Hepatocyte (in vitro differentiated cells): ENCODE measurements at regions not wholly inside any gene's neighbourhood (a gene's known extent, or its start where the extent isn't known, plus 50 kb on each side); places are given as distances from the start of the nearest gene placed in this dataset.

Source experiments
- DNase-seq: peaks from one replicate; pipeline ENCODE4 v3.0.0-alpha.2; 2016; ENCODE audit warnings: low spot score
- H2AFZ ChIP-seq: fragments of 200-600 bp; sonication (generic); 2 replicates; pipeline ENCODE4 v1.6.0; 2016; ENCODE audit warnings: antibody characterized with exemption, mild to moderate bottlenecking
- H3K27ac ChIP-seq: fragments of 200-600 bp; sonication (generic); 2 replicates; pipeline ENCODE4 v1.5.1; 2016; ENCODE audit warnings: mild to moderate bottlenecking
- H3K27me3 ChIP-seq: fragments of 200-600 bp; sonication (generic); 2 replicates; pipeline ENCODE4 v1.6.1; 2016
- H3K36me3 ChIP-seq: fragments of 200-600 bp; sonication (generic); replicated peaks from 2 replicates; pipeline ENCODE4 v1.5.1; 2016; ENCODE audit warnings: low read depth; ENCODE audit not compliant: insufficient read depth
- H3K4me1 ChIP-seq: fragments of 200-600 bp; sonication (generic); 2 replicates; pipeline ENCODE4 v1.5.1; 2016; ENCODE audit warnings: mild to moderate bottlenecking, moderate library complexity; ENCODE audit not compliant: insufficient read depth
- H3K4me2 ChIP-seq: fragments of 200-600 bp; sonication (generic); 2 replicates; pipeline ENCODE4 v1.6.0; 2016
- H3K4me3 ChIP-seq: fragments of 200-600 bp; sonication (generic); 2 replicates; pipeline ENCODE4 v1.5.1; 2016; ENCODE audit warnings: mild to moderate bottlenecking
- H3K79me2 ChIP-seq: fragments of 200-600 bp; sonication (generic); 2 replicates; pipeline ENCODE4 v1.6.0; 2017; ENCODE audit warnings: mild to moderate bottlenecking
- H3K9me2 ChIP-seq: fragments of 200-600 bp; sonication (generic); replicated peaks from 2 replicates; pipeline ENCODE4 v1.6.0; 2017; ENCODE audit warnings: mild to moderate bottlenecking; ENCODE audit not compliant: insufficient read depth
- H3K9me3 ChIP-seq: fragments of 200-600 bp; sonication (generic); 2 replicates; pipeline ENCODE4 v1.5.1; 2016; ENCODE audit warnings: low read depth, mild to moderate bottlenecking
- H4K20me1 ChIP-seq: fragments of 200-600 bp; sonication (generic); 2 replicates; pipeline ENCODE4 v1.6.0; 2016; ENCODE audit warnings: mild to moderate bottlenecking; ENCODE audit not compliant: insufficient read depth, poor library complexity, severe bottlenecking
- EZH2 ChIP-seq: fragments of 200-600 bp; sonication (generic); IDR thresholded peaks from 2 replicates; pipeline ENCODE4 v1.6.1; 2016; ENCODE audit warnings: antibody characterized with exemption, mild to moderate bottlenecking, borderline replicate concordance
- EZH2phosphoT487 ChIP-seq: fragments of 200-600 bp; sonication (generic); IDR thresholded peaks from one replicate; pipeline ENCODE4 v1.6.1; 2018; ENCODE audit warnings: antibody characterized with exemption, mild to moderate bottlenecking, low read depth, moderate library complexity; ENCODE audit not compliant: unreplicated experiment, severe bottlenecking
- WGBS: methylation state at CpG from one replicate; pipeline ENCODE4 v1.1.6; 2016; ENCODE audit warnings: low lambda C conversion rate; ENCODE audit errors: missing lambda C conversion rate; 5-methylcytosine and 5-hydroxymethylcytosine counted together
- TF ChIP-seq, protein P1 (sequence below): fragments of 200-600 bp; sonication (generic); IDR thresholded peaks from 2 replicates; pipeline ENCODE4 v1.5.1; 2016; ENCODE audit warnings: antibody characterized with exemption, mild to moderate bottlenecking; ENCODE audit not compliant: poor library complexity

GRCh38 chr4:136186650-136187049 is 1345.6 kb downstream of the PCDH18 start:
- no peaks in the 10 kb centered on the region for H3K36me3 ChIP-seq
- no peak overlapping the region for H3K27ac ChIP-seq
- no peaks in the 10 kb centered on the region for H3K9me3 ChIP-seq
- no peaks in the 10 kb centered on the region for H3K4me1 ChIP-seq
- H4K20me1 ChIP-seq, result no peaks in the 10 kb centered on the region
- H2AFZ ChIP-seq, result no peak overlapping the region
- H3K4me2 ChIP-seq, result no peak overlapping the region
- H3K4me3 ChIP-seq, result no peak overlapping the region
- 84% methylated on average over 2 of the region's 2 CpGs for WGBS
- no peak for DNase-seq
- H3K27me3 ChIP-seq, result no peaks in the 10 kb centered on the region
- no peaks in the 10 kb centered on the region for H3K9me2 ChIP-seq
- TF ChIP-seq, protein P1, sequence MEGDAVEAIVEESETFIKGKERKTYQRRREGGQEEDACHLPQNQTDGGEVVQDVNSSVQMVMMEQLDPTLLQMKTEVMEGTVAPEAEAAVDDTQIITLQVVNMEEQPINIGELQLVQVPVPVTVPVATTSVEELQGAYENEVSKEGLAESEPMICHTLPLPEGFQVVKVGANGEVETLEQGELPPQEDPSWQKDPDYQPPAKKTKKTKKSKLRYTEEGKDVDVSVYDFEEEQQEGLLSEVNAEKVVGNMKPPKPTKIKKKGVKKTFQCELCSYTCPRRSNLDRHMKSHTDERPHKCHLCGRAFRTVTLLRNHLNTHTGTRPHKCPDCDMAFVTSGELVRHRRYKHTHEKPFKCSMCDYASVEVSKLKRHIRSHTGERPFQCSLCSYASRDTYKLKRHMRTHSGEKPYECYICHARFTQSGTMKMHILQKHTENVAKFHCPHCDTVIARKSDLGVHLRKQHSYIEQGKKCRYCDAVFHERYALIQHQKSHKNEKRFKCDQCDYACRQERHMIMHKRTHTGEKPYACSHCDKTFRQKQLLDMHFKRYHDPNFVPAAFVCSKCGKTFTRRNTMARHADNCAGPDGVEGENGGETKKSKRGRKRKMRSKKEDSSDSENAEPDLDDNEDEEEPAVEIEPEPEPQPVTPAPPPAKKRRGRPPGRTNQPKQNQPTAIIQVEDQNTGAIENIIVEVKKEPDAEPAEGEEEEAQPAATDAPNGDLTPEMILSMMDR, result no peak
- no peak for TF ChIP-seq EZH2
- TF ChIP-seq EZH2phosphoT487, result no peak
- no peaks in the 10 kb centered on the region for H3K79me2 ChIP-seq

GRCh38 chr4:136183513-136183912 is 1348.8 kb downstream of the PCDH18 start:
- no peaks in the 10 kb centered on the region for H3K4me1 ChIP-seq
- no peak for DNase-seq
- H3K4me2 ChIP-seq, result no peak overlapping the region
- TF ChIP-seq EZH2 (no peak), EZH2phosphoT487 (no peak)
- TF ChIP-seq, protein P1, result no peak
- H3K9me2 ChIP-seq, result no peaks in the 10 kb centered on the region
- H3K27me3 ChIP-seq, result no peaks in the 10 kb centered on the region
- H3K9me3 ChIP-seq, result no peaks in the 10 kb centered on the region
- H4K20me1 ChIP-seq, result no peaks in the 10 kb centered on the region
- WGBS, result 96% methylated on average over 4 of the region's 4 CpGs
- H3K36me3 ChIP-seq, result no peaks in the 10 kb centered on the region
- H3K79me2 ChIP-seq, result no peaks in the 10 kb centered on the region
- H3K4me3 ChIP-seq, result no peak overlapping the region
- H3K27ac ChIP-seq, result no peak overlapping the region
- H2AFZ ChIP-seq, result no peak overlapping the region

DNA sequence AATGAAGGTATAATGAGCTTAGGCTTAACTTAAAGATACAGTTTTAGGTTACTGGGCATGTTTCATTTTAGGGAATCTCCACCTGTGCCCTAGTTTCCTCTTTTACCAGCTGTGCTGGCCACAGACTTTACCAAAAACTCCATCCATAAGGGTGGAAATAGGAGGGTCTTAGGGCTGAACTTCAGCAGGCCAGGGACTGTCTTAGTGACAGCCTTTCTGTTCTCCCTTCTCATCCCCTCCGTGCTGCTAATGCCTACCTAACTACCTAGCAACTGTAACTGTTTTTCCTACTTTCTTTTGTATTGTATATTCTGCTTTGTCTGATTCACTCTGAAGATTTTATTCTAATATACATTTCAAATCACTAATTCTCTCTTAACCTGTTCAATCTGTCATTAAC is 1375.3 kb downstream of the PCDH18 start:
- Histone ChIP-seq H3K79me2 (no peaks in the 10 kb centered on the region), H3K4me3 (no peak overlapping the region), H3K4me1 (no peaks in the 10 kb centered on the region), H3K36me3 (no peaks in the 10 kb centered on the region), H3K27ac (no peak overlapping the region), H4K20me1 (no peaks in the 10 kb centered on the region), H3K9me3 (no peaks in the 10 kb centered on the region), H3K9me2 (no peaks in the 10 kb centered on the region), H3K4me2 (no peak overlapping the region), H3K27me3 (no peaks in the 10 kb centered on the region), H2AFZ (no peak overlapping the region)
- 80% methylated on average over 1 of the region's 1 CpG for WGBS
- TF ChIP-seq EZH2phosphoT487 (no peak), EZH2 (no peak)
- TF ChIP-seq, protein P1, result no peak
- DNase-seq, result no peak

DNA sequence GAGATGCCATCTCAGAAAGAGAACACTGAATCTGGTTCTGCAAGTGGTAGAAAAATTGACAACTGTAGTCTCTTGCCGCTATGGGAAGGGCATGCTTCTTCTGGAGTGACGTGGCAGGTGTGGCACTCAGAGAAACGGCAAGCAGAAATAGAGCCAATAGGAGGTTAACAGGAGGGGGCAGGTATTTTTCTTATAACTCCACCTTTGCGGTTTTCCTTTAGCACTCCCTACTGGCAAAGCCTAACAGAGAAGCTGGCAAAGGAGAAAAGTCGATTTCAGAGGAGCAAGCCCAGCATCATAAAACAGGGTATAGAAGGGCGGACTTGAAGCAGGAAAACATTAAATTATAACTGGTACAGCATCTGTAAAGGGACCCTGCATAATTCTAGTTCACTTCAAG is 1382.2 kb downstream of the PCDH18 start:
- no peak for TF ChIP-seq EZH2
- TF ChIP-seq, protein P1, result no peak
- no peak for TF ChIP-seq EZH2phosphoT487
- Histone ChIP-seq H3K4me1 (no peaks in the 10 kb centered on the region), H3K79me2 (no peaks in the 10 kb centered on the region), H3K36me3 (no peaks in the 10 kb centered on the region), H4K20me1 (no peaks in the 10 kb centered on the region), H3K4me2 (no peak overlapping the region), H3K4me3 (no peak overlapping the region), H3K9me2 (no peaks in the 10 kb centered on the region), H3K9me3 (no peaks in the 10 kb centered on the region), H3K27ac (no peak overlapping the region), H3K27me3 (no peaks in the 10 kb centered on the region), H2AFZ (no peak overlapping the region)
- WGBS, result 81% methylated on average over 6 of the region's 6 CpGs
- DNase-seq, result no peak
